ENCODE measurements at regions not wholly inside any gene's neighbourhood (a gene's known extent, or its start where the extent isn't known, plus 50 kb on each side); places are given as distances from the start of the nearest gene placed in this dataset.
"Not testable (repeated sequence)": the region's sequence is repeated elsewhere in the genome, so short reads cannot be mapped to it uniquely, and the experiment has no call there.

DNA sequence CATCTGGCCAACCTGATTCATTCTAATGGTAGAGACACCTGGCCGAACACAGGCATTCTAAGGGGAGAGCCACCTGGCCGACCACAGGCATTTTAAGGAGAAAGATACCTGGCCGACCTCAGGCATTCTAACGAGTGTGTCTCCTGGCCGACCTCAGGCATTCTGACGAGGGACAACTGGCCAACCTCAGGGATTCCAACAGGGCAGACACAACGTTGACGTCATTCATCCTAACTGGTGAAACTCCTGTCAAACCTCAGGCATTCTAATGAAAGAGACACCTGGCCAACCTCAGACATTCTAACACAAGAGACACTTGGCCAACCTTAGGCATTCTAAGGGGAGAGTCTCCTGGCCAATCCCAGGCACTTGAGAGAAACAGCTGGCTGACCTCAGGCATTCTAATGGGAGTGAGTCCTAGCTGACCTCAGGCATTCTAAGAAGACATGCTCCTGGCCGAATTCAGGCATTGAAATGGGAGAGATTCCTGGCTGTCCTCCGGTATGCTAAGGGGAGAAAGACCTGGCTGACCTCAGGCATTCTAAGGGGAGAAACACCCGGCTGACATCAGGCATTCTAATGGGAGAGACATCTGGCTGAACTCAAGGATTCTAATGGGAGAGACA lies 1352.5 kb downstream of the UQCRFS1 start:
- no peak for DNase-seq (ENCODE audit: low spot score)
- Histone ChIP-seq H3K4me1 (ENCODE audit: control insufficient read depth in 2 of 2, insufficient read depth in 1 of 2, low read depth in 1 of 2, low read length in 2 of 2) (no peaks in the 10 kb centered on the region), H3K9me3 (replicated peaks in 1 of 2; ENCODE audit: control insufficient read depth in 2 of 2, insufficient read depth in 1 of 2, low read depth in 1 of 2, low read length in 2 of 2) (peaks cover 0 to 25% of the 10 kb centered on the region in 2 donors), H4K8ac (ENCODE audit: low read depth, low read length) (no peak overlapping the region), H3K18ac (ENCODE audit: low read length) (no peak overlapping the region), H2BK5ac (ENCODE audit: low read length) (no peak overlapping the region), H3K14ac (ENCODE audit: low read length) (no peak overlapping the region), H2BK12ac (ENCODE audit: low read length) (no peak overlapping the region), H3K79me1 (ENCODE audit: low read depth, low read length) (no peaks in the 10 kb centered on the region), H3K4me2 (ENCODE audit: insufficient read depth, low read length, poor library complexity, severe bottlenecking) (no peak overlapping the region), H3K23ac (ENCODE audit: low read depth, low read length, poor library complexity) (no peak overlapping the region), H3K36me3 (replicated peaks in 1 of 2; ENCODE audit: control insufficient read depth in 2 of 2, insufficient read depth in 2 of 2, low read length in 2 of 2) (no peaks in the 10 kb centered on the region), H2BK120ac (ENCODE audit: low read depth, low read length) (no peak overlapping the region), H3K4ac (ENCODE audit: low read length) (no peak overlapping the region), H3K9ac (ENCODE audit: low read depth, low read length, poor library complexity) (no peak overlapping the region), H3K27ac (replicated peaks; ENCODE audit: low read length) (no peak overlapping the region), H2AK5ac (ENCODE audit: low read depth, low read length) (no peak overlapping the region), H4K91ac (ENCODE audit: low read depth, low read length, poor library complexity) (no peak overlapping the region), H3K27me3 (ENCODE audit: control insufficient read depth in 3 of 3, insufficient read depth in 3 of 3, low read depth in 1 of 3, low read length in 3 of 3) (no peaks in the 10 kb centered on the region), H2AFZ (ENCODE audit: low read length) (no peak overlapping the region), H3K4me3 (ENCODE audit: low read length in 2 of 2) (no peak overlapping the region), H2BK15ac (ENCODE audit: low read length) (no peak overlapping the region)
- WGBS, 2 donors (ENCODE audit: extremely low coverage in 2 of 2, insufficient read length in 2 of 2, insufficient replicate concordance in 1 of 2), result no CpG with 5 or more reads among the region's 11 CpGs

DNA sequence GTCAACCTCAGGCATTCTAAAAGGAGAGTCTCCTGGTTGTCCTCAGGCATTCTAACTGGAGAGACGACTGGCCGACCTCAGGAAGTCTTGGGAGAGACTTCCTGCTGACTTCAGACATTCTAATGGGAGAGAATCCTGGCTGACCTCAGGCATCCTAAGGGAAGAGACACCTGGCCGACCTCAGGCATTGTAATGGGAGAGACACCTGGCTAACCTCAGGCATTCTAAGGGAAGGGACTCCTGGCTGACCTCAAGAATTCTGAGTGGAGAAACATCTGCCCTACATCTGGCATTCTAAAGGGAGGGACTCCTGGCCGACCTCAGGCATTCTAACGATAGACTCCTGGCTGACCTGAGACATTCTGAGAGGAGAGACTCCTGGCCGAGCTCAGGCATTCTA lies 1353.3 kb downstream of the UQCRFS1 start:
- H3K18ac ChIP-seq (ENCODE audit: low read length), result no peak overlapping the region
- no peak overlapping the region for H2AK5ac ChIP-seq (ENCODE audit: low read depth, low read length)

DNA sequence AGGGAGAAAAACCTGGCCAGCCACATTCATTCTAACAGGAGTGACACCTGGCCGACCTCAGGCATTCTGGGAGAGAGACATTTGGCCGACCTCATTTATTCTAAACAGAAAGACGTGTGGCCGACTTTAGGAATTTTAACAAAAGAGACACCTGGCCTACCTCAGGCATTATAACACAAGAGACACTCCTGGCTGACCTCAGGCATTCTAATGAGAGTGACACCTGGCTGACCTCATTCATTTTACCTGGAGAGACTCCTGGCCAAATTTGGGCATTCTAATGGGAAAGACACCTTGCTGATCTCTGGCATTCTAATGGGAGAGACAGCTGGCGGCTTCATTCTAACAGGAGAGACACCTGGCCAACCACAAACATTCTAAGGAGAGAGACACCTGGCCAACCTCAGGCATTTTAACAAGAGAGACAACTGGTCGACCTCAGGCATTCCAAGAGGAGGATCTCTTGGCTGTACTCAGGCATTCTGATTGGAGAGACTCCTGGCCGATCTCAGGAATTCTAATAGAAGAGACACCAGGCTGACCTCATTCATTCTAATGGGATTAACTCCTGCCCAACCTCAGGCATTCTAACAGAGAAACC lies 1353.9 kb downstream of the UQCRFS1 start:
- H2BK15ac ChIP-seq (ENCODE audit: low read length), result no peak overlapping the region
- no peaks in the 10 kb centered on the region for H3K36me3 ChIP-seq (replicated peaks in 1 of 2; ENCODE audit: control insufficient read depth in 2 of 2, insufficient read depth in 2 of 2, low read length in 2 of 2)
- no peak overlapping the region for H3K4me3 ChIP-seq (ENCODE audit: low read length in 2 of 2)
- no CpG with 5 or more reads among the region's 7 CpGs for WGBS, 2 donors (ENCODE audit: extremely low coverage in 2 of 2, insufficient read length in 2 of 2, insufficient replicate concordance in 1 of 2)
- no peak overlapping the region for H4K91ac ChIP-seq (ENCODE audit: low read depth, low read length, poor library complexity)
- no peaks in the 10 kb centered on the region for H3K27me3 ChIP-seq (ENCODE audit: control insufficient read depth in 3 of 3, insufficient read depth in 3 of 3, low read depth in 1 of 3, low read length in 3 of 3)
- no peak overlapping the region for H3K23ac ChIP-seq (ENCODE audit: low read depth, low read length, poor library complexity)
- no peak overlapping the region for H3K4me2 ChIP-seq (ENCODE audit: insufficient read depth, low read length, poor library complexity, severe bottlenecking)
- no peak overlapping the region for H2BK120ac ChIP-seq (ENCODE audit: low read depth, low read length)
- H2BK5ac ChIP-seq (ENCODE audit: low read length), result no peak overlapping the region
- no peak overlapping the region for H3K4ac ChIP-seq (ENCODE audit: low read length)
- no peaks in the 10 kb centered on the region for H3K79me1 ChIP-seq (ENCODE audit: low read depth, low read length)
- no peak overlapping the region for H4K8ac ChIP-seq (ENCODE audit: low read depth, low read length)
- no peak overlapping the region for H3K27ac ChIP-seq (replicated peaks; ENCODE audit: low read length)
- no peaks in the 10 kb centered on the region for H3K4me1 ChIP-seq (ENCODE audit: control insufficient read depth in 2 of 2, insufficient read depth in 1 of 2, low read depth in 1 of 2, low read length in 2 of 2)
- H3K9me3 ChIP-seq (replicated peaks in 1 of 2; ENCODE audit: control insufficient read depth in 2 of 2, insufficient read depth in 1 of 2, low read depth in 1 of 2, low read length in 2 of 2), result peaks cover 0 to 25% of the 10 kb centered on the region in 2 donors
- H2AK5ac ChIP-seq (ENCODE audit: low read depth, low read length), result no peak overlapping the region
- H3K14ac ChIP-seq (ENCODE audit: low read length), result no peak overlapping the region
- DNase-seq (ENCODE audit: low spot score), result no peak
- no peak overlapping the region for H3K9ac ChIP-seq (ENCODE audit: low read depth, low read length, poor library complexity)
- H3K18ac ChIP-seq (ENCODE audit: low read length), result no peak overlapping the region
- no peak overlapping the region for H2BK12ac ChIP-seq (ENCODE audit: low read length)
- H2AFZ ChIP-seq (ENCODE audit: low read length), result no peak overlapping the region

More for the DNA sequence above, 1353.3 kb downstream of the UQCRFS1 start:
- H2BK5ac ChIP-seq (ENCODE audit: low read length), result no peak overlapping the region
- no peak overlapping the region for H3K23ac ChIP-seq (ENCODE audit: low read depth, low read length, poor library complexity)
- no peak overlapping the region for H2BK12ac ChIP-seq (ENCODE audit: low read length)
- H2BK120ac ChIP-seq (ENCODE audit: low read depth, low read length), result no peak overlapping the region
- no peak overlapping the region for H4K91ac ChIP-seq (ENCODE audit: low read depth, low read length, poor library complexity)
- peaks cover 0 to 25% of the 10 kb centered on the region in 2 donors for H3K9me3 ChIP-seq (replicated peaks in 1 of 2; ENCODE audit: control insufficient read depth in 2 of 2, insufficient read depth in 1 of 2, low read depth in 1 of 2, low read length in 2 of 2)
- no CpG with 5 or more reads among the region's 6 CpGs for WGBS, 2 donors (ENCODE audit: extremely low coverage in 2 of 2, insufficient read length in 2 of 2, insufficient replicate concordance in 1 of 2)
- no peak overlapping the region for H3K4me3 ChIP-seq (ENCODE audit: low read length in 2 of 2)
- H3K27ac ChIP-seq (replicated peaks; ENCODE audit: low read length), result no peak overlapping the region
- no peak overlapping the region for H3K4ac ChIP-seq (ENCODE audit: low read length)
- no peak overlapping the region for H3K14ac ChIP-seq (ENCODE audit: low read length)
- H3K27me3 ChIP-seq (ENCODE audit: control insufficient read depth in 3 of 3, insufficient read depth in 3 of 3, low read depth in 1 of 3, low read length in 3 of 3), result no peaks in the 10 kb centered on the region
- no peak overlapping the region for H2AFZ ChIP-seq (ENCODE audit: low read length)
- H3K4me1 ChIP-seq (ENCODE audit: control insufficient read depth in 2 of 2, insufficient read depth in 1 of 2, low read depth in 1 of 2, low read length in 2 of 2), result no peaks in the 10 kb centered on the region
- H3K4me2 ChIP-seq (ENCODE audit: insufficient read depth, low read length, poor library complexity, severe bottlenecking), result no peak overlapping the region
- no peak for DNase-seq (ENCODE audit: low spot score)
- no peaks in the 10 kb centered on the region for H3K36me3 ChIP-seq (replicated peaks in 1 of 2; ENCODE audit: control insufficient read depth in 2 of 2, insufficient read depth in 2 of 2, low read length in 2 of 2)
- H3K9ac ChIP-seq (ENCODE audit: low read depth, low read length, poor library complexity), result no peak overlapping the region
- no peaks in the 10 kb centered on the region for H3K79me1 ChIP-seq (ENCODE audit: low read depth, low read length)
- no peak overlapping the region for H4K8ac ChIP-seq (ENCODE audit: low read depth, low read length)
- no peak overlapping the region for H2BK15ac ChIP-seq (ENCODE audit: low read length)

DNA sequence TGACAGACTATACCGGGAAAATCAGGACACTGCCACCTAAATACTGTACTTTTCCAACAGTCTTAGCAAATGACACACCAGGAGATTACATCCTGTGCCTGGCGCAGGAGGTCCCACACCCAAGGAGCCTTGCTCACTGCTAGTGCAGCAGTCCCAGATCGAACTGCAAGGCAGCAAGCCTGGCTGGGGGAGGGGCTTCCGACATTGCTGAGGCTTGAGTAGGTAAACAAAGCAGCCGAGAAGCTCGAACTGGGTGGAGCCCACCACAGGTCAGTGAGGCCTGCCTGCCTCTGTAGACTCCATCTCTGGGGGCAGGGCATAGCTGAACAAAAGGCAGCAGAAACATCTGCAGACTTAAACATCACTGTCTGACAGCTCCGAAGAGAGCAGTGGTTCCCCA lies 1360.0 kb downstream of the UQCRFS1 start:
- H3K23ac ChIP-seq (ENCODE audit: low read depth, low read length, poor library complexity); H2BK5ac ChIP-seq (ENCODE audit: low read length); H3K36me3 ChIP-seq (replicated peaks in 1 of 2; ENCODE audit: control insufficient read depth in 2 of 2, insufficient read depth in 2 of 2, low read length in 2 of 2); H4K91ac ChIP-seq (ENCODE audit: low read depth, low read length, poor library complexity); H3K27me3 ChIP-seq (ENCODE audit: control insufficient read depth in 3 of 3, insufficient read depth in 3 of 3, low read depth in 1 of 3, low read length in 3 of 3); H2AK5ac ChIP-seq (ENCODE audit: low read depth, low read length); H2AFZ ChIP-seq (ENCODE audit: low read length); H3K4me3 ChIP-seq (ENCODE audit: low read length in 2 of 2); H2BK12ac ChIP-seq (ENCODE audit: low read length); H3K4me1 ChIP-seq (ENCODE audit: control insufficient read depth in 2 of 2, insufficient read depth in 1 of 2, low read depth in 1 of 2, low read length in 2 of 2); H3K4ac ChIP-seq (ENCODE audit: low read length); H3K18ac ChIP-seq (ENCODE audit: low read length); H2BK15ac ChIP-seq (ENCODE audit: low read length); H4K8ac ChIP-seq (ENCODE audit: low read depth, low read length); DNase-seq (ENCODE audit: low spot score); H3K9ac ChIP-seq (ENCODE audit: low read depth, low read length, poor library complexity); H3K79me1 ChIP-seq (ENCODE audit: low read depth, low read length); H3K27ac ChIP-seq (replicated peaks; ENCODE audit: low read length); H3K4me2 ChIP-seq (ENCODE audit: insufficient read depth, low read length, poor library complexity, severe bottlenecking); H2BK120ac ChIP-seq (ENCODE audit: low read depth, low read length); H3K14ac ChIP-seq (ENCODE audit: low read length): not testable (repeated sequence)
- WGBS, 2 donors (ENCODE audit: extremely low coverage in 2 of 2, insufficient read length in 2 of 2, insufficient replicate concordance in 1 of 2), result no CpG with 5 or more reads among the region's 7 CpGs
- peaks cover 0 to 23% of the 10 kb centered on the region in 2 donors for H3K9me3 ChIP-seq (replicated peaks in 1 of 2; ENCODE audit: control insufficient read depth in 2 of 2, insufficient read depth in 1 of 2, low read depth in 1 of 2, low read length in 2 of 2)

All from neuronal stem cell (in vitro differentiated cells).